GM13976 (cell line): ENCODE measurements at regions not wholly inside any gene's neighbourhood (a gene's known extent, or its start where the extent isn't known, plus 50 kb on each side); places are given as distances from the start of the nearest gene placed in this dataset.

Experiments used
- DNase-seq: peaks from one replicate; pipeline ENCODE4 v3.0.0; 2012; ENCODE audit warnings: low spot score
- CTCF ChIP-seq: IDR thresholded peaks from 2 replicates; pipeline ENCODE4 v1.5.1; 2012; ENCODE audit warnings: borderline replicate concordance, mild to moderate bottlenecking; ENCODE audit not compliant: insufficient read depth; ENCODE audit errors: extremely low read depth, missing control alignments, control extremely low read depth
- in situ Hi-C: fragments of 300-500 bp; cut with MboI; formaldehyde crosslinking; loops from one replicate; pipeline ENCODE4 v1.12.0; 2022; ENCODE audit warnings: low sequenced_read_pairs, mixed read lengths, inconsistent platforms; ENCODE audit not compliant: unreplicated experiment

- in situ Hi-C loops, result no loop called here
- no peak for TF ChIP-seq CTCF
- no peak for DNase-seq
Observed at GRCh38 chr14:55800156-55800785, 220.3 kb downstream of the KTN1 start.

GRCh38 chr14:55801121-55801520 is 221.1 kb downstream of the KTN1 start:
- no peak for TF ChIP-seq CTCF
- no peak for DNase-seq
- in situ Hi-C loops, result no loop called here

- no peak for TF ChIP-seq CTCF
- in situ Hi-C loops, result no loop called here
- DNase-seq, result no peak
Observed at GRCh38 chr14:55802986-55803872, 223.2 kb downstream of the KTN1 start.

- in situ Hi-C loops, result no loop called here
Observed at GRCh38 chr14:55803873-55804553, 224.0 kb downstream of the KTN1 start.

GRCh38 chr14:55805250-55805649 is 225.2 kb downstream of the KTN1 start:
- no peak for TF ChIP-seq CTCF
- no peak for DNase-seq
- in situ Hi-C loops, result no loop called here

More at GRCh38 chr14:55803873-55804553, 224.0 kb downstream of the KTN1 start:
- no peak for TF ChIP-seq CTCF
- DNase-seq, result no peak

GRCh38 chr14:55807053-55807880 is 227.3 kb downstream of the KTN1 start:
- DNase-seq, result no peak
- in situ Hi-C loops, result no loop called here
- TF ChIP-seq CTCF, result no peak
